ENCODE measurements at regions not wholly inside any gene's neighbourhood (a gene's known extent, or its start where the extent isn't known, plus 50 kb on each side); places are given as distances from the start of the nearest gene placed in this dataset.

DNA sequence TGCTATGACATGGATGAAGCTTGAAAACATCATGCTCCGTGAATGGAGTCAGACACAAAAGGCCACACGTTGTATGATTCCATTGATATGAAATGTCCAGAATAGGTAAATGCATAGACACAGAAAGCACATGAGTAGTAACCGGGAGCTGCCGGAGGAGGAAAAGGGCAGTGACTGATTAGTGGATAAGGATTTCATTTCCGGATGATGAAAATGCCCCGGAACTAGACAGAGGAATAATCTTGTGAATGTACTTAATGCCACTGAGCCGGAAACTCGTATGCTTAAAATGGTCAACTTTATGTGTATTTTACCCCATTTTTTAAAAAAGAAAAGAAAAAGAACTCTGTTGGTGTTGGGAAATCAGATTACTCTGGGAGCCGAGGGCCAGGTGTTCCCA is 112.7 kb upstream of the FAM9B start:
- no peak for DNase-seq (ENCODE audit: low spot score in 2 of 2)
- WGBS, 2 donors, result 87 to 94% methylated on average over 9 of the region's 9 CpGs
- no peak overlapping the region for H3K4me3 ChIP-seq
- no peak overlapping the region for H3K27ac ChIP-seq
- H3K9me3 ChIP-seq, result no peaks in the 10 kb centered on the region
- TF ChIP-seq EP300 (IDR thresholded peaks at IDR 0.05) (no peak), CTCF (IDR thresholded peaks at IDR 0.05) (no peak), POLR2A (IDR thresholded peaks at IDR 0.05) (no peak)
- no peaks in the 10 kb centered on the region for H3K27me3 ChIP-seq
- H3K36me3 ChIP-seq, result no peaks in the 10 kb centered on the region
- peaks cover 0 to 18% (median 3%) of the 10 kb centered on the region in 4 donors for H3K4me1 ChIP-seq

GRCh38 chrX:9147086-9147485 is 113.2 kb upstream of the FAM9B start:
- Histone ChIP-seq H3K4me3 (no peak overlapping the region), H3K9me3 (no peaks in the 10 kb centered on the region), H3K27me3 (no peaks in the 10 kb centered on the region), H3K4me1 (peaks cover 0 to 18% (median 3%) of the 10 kb centered on the region in 4 donors), H3K36me3 (no peaks in the 10 kb centered on the region), H3K27ac (no peak overlapping the region)
- no peak for DNase-seq (ENCODE audit: low spot score in 2 of 2)
- WGBS, 2 donors, result 73 to 85% methylated on average over 5 of the region's 5 CpGs
- TF ChIP-seq POLR2A (IDR thresholded peaks at IDR 0.05) (no peak), EP300 (IDR thresholded peaks at IDR 0.05) (no peak), CTCF (IDR thresholded peaks at IDR 0.05) (no peak)

GRCh38 chrX:9147726-9148125 is 113.8 kb upstream of the FAM9B start:
- Histone ChIP-seq H3K9me3 (no peaks in the 10 kb centered on the region), H3K36me3 (no peaks in the 10 kb centered on the region), H3K27me3 (no peaks in the 10 kb centered on the region), H3K4me3 (no peak overlapping the region), H3K27ac (peak overlapping the region in 1 of 4 donors; percentile 44), H3K4me1 (peaks cover 0 to 18% (median 3%) of the 10 kb centered on the region in 4 donors)
- WGBS, 2 donors, result 20 to 33% methylated on average over 6 to 7 of the region's 7 CpGs
- no peak for DNase-seq (ENCODE audit: low spot score in 2 of 2)
- TF ChIP-seq CTCF (IDR thresholded peaks at IDR 0.05) (no peak), POLR2A (IDR thresholded peaks at IDR 0.05) (no peak), EP300 (IDR thresholded peaks at IDR 0.05) (no peak)

DNA sequence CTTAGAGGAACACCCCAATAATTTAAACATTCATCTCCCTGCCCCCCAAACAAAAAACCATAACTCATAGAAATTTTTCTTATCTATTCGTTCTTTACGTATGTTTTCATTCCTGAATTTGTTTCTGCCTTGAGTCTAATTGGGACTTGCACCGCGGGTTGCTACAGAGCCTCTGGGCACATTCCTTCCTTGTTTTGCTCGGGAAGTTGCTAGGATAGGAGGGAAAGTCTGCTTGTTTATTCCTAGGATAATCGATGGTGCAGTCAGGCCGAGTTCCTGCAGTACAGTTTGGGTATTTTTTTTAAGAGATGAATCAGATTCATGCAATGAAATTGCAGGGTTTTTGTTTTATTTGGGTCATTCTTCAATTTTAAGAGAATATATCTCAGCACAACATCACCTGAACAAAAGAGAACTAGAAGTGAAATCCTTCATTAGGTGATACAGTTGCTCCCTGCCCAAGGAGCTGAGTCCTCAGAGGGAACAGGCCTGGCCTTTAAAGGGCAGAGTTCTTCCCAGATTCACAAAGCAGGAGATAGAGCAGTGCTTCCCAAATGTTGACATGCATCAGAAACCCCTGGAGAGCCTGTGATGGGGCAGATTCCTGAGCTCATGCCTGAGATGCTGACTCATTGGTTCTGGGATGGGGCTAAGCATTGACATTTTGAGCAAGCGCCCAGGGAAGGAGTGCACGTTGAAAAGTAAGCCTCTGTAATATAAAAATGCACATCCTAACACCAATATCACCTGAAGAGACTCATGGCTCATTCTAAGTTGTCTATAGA is 114.9 kb upstream of the FAM9B start:
- H3K4me1 ChIP-seq, result peaks cover 0 to 18% (median 3%) of the 10 kb centered on the region in 4 donors
- no peaks in the 10 kb centered on the region for H3K9me3 ChIP-seq
- H3K4me3 ChIP-seq, result no peak overlapping the region
- 29 to 30% methylated on average over 7 to 9 of the region's 9 CpGs for WGBS, 2 donors
- no peaks in the 10 kb centered on the region for H3K36me3 ChIP-seq
- TF ChIP-seq CTCF (IDR thresholded peaks at IDR 0.05) (no peak), POLR2A (IDR thresholded peaks at IDR 0.05) (no peak), EP300 (IDR thresholded peaks at IDR 0.05) (no peak)
- H3K27me3 ChIP-seq, result no peaks in the 10 kb centered on the region
- H3K27ac ChIP-seq, result peak overlapping the region in 1 of 4 donors; percentile 44
- DNase-seq (ENCODE audit: low spot score in 2 of 2), result no peak

DNA sequence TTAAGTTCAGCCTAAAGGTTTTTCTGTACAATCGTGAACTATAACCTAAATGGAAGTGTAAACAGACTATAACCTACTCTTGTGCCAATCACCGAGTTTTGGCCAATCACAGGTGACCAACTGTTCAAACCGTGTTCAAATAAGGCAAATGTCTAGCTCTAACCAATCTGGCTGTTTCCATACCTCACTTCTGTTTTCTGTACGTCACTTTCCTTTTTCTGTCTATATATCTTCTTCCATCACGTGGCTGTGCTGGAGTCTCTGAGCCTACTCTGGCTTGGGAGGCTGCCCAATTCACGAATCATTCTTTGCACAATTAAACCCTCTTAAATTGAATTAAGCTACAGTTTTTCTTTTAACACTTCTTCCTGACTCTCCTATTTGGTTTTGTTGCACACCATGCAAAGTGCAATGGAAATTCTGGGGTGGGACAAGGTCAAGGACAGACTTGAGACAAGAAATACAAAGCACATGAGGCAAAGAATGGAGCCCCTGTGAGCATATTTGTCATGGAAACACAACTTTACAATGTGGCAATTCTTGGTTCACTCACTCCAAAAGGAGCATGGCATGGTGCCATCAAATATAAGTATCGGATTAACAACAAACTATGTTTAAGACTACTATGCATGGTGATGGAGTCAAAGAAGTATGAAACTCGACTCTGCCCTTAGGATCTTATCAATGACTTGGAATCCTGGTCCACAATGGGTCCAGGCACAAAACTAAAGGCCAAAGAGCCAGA is 115.7 kb upstream of the FAM9B start:
- TF ChIP-seq CTCF (IDR thresholded peaks at IDR 0.05), result no peak
- TF ChIP-seq EP300 (IDR thresholded peaks at IDR 0.05), result no peak
- TF ChIP-seq POLR2A (IDR thresholded peaks at IDR 0.05), result no peak
- 63 to 68% methylated on average over 8 of the region's 8 CpGs for WGBS, 2 donors
- Histone ChIP-seq H3K36me3 (no peaks in the 10 kb centered on the region), H3K27me3 (no peaks in the 10 kb centered on the region), H3K27ac (no peak overlapping the region), H3K9me3 (no peaks in the 10 kb centered on the region), H3K4me1 (peaks cover 0 to 18% (median 3%) of the 10 kb centered on the region in 4 donors), H3K4me3 (no peak overlapping the region)
- DNase-seq (ENCODE audit: low spot score in 2 of 2), result no peak
